ENCODE measurements at regions not wholly inside any gene's neighbourhood (a gene's known extent, or its start where the extent isn't known, plus 50 kb on each side); places are given as distances from the start of the nearest gene placed in this dataset.

- H3K27ac ChIP-seq (replicated peaks in 1 of 4) = no peak overlapping the region
- H3K9me3 ChIP-seq = no peaks in the 10 kb centered on the region
- DNase-seq (ENCODE audit: extremely low spot score) = no peak
- no peaks in the 10 kb centered on the region for H3K36me3 ChIP-seq
- H3K4me1 ChIP-seq = no peaks in the 10 kb centered on the region
- no peak overlapping the region for H3K4me3 ChIP-seq
- TF ChIP-seq POLR2A (IDR thresholded peaks at IDR 0.05; ENCODE audit: low read depth) (no peak), CTCF (IDR thresholded peaks at IDR 0.05) (no peak), EP300 (IDR thresholded peaks at IDR 0.05) (no peak), POLR2AphosphoS5 (IDR thresholded peaks at IDR 0.05) (no peak)
- no peaks in the 10 kb centered on the region for H3K27me3 ChIP-seq
- 60% methylated on average over 8 of the region's 8 CpGs for WGBS
- intact Hi-C loops (cut with DNase I) = no loop called here
Measured at GRCh38 chr1:208357644-208358507, 113.7 kb upstream of the PLXNA2 start.

GRCh38 chr1:208358651-208359050, 114.5 kb upstream of the PLXNA2 start:
- Histone ChIP-seq H3K9me3 (no peaks in the 10 kb centered on the region), H3K4me1 (no peaks in the 10 kb centered on the region), H3K27me3 (no peaks in the 10 kb centered on the region), H3K4me3 (no peak overlapping the region), H3K27ac (replicated peaks in 1 of 4) (no peak overlapping the region), H3K36me3 (no peaks in the 10 kb centered on the region)
- TF ChIP-seq CTCF (IDR thresholded peaks at IDR 0.05) (no peak), EP300 (IDR thresholded peaks at IDR 0.05) (no peak), POLR2AphosphoS5 (IDR thresholded peaks at IDR 0.05) (no peak), POLR2A (IDR thresholded peaks at IDR 0.05; ENCODE audit: low read depth) (no peak)
- WGBS = 62% methylated on average over 4 of the region's 4 CpGs
- DNase-seq (ENCODE audit: extremely low spot score) = no peak
- intact Hi-C loops (cut with DNase I) = no loop called here

- Histone ChIP-seq H3K4me1 (no peaks in the 10 kb centered on the region), H3K27me3 (peaks cover 0 to under 1% (median 0%) of the 10 kb centered on the region in 4 donors), H3K27ac (replicated peaks in 1 of 4) (no peak overlapping the region), H3K4me3 (no peak overlapping the region), H3K9me3 (peaks cover 0 to 5% (median 0%) of the 10 kb centered on the region in 4 donors), H3K36me3 (no peaks in the 10 kb centered on the region)
- intact Hi-C loops (cut with DNase I) = no loop called here
- TF ChIP-seq CTCF (IDR thresholded peaks at IDR 0.05) = no peak
- TF ChIP-seq POLR2A (IDR thresholded peaks at IDR 0.05; ENCODE audit: low read depth) = no peak
- no peak for TF ChIP-seq EP300 (IDR thresholded peaks at IDR 0.05)
- no peak for TF ChIP-seq POLR2AphosphoS5 (IDR thresholded peaks at IDR 0.05)
- 70% methylated on average over 2 of the region's 2 CpGs for WGBS
- DNase-seq (ENCODE audit: extremely low spot score) = no peak
Measured at GRCh38 chr1:208362011-208362410, 117.8 kb upstream of the PLXNA2 start.

- H3K36me3 ChIP-seq = no peaks in the 10 kb centered on the region
- peaks cover 0 to 4% (median 0%) of the 10 kb centered on the region in 4 donors for H3K27me3 ChIP-seq
- no peaks in the 10 kb centered on the region for H3K4me1 ChIP-seq
- no peak overlapping the region for H3K27ac ChIP-seq (replicated peaks in 1 of 4)
- no peak for DNase-seq (ENCODE audit: extremely low spot score)
- intact Hi-C loops (cut with DNase I) = no loop called here
- H3K9me3 ChIP-seq = peaks cover 0 to 5% (median 0%) of the 10 kb centered on the region in 4 donors
- no peak overlapping the region for H3K4me3 ChIP-seq
- WGBS = 91% methylated on average over 1 of the region's 1 CpG
- TF ChIP-seq CTCF (IDR thresholded peaks at IDR 0.05) = no peak
- TF ChIP-seq POLR2AphosphoS5 (IDR thresholded peaks at IDR 0.05) = no peak
- TF ChIP-seq POLR2A (IDR thresholded peaks at IDR 0.05; ENCODE audit: low read depth) = no peak
- no peak for TF ChIP-seq EP300 (IDR thresholded peaks at IDR 0.05)
Measured at GRCh38 chr1:208366559-208366958, 122.4 kb upstream of the PLXNA2 start.
